ENCODE measurements at regions not wholly inside any gene's neighbourhood (a gene's known extent, or its start where the extent isn't known, plus 50 kb on each side); places are given as distances from the start of the nearest gene placed in this dataset.

DNA sequence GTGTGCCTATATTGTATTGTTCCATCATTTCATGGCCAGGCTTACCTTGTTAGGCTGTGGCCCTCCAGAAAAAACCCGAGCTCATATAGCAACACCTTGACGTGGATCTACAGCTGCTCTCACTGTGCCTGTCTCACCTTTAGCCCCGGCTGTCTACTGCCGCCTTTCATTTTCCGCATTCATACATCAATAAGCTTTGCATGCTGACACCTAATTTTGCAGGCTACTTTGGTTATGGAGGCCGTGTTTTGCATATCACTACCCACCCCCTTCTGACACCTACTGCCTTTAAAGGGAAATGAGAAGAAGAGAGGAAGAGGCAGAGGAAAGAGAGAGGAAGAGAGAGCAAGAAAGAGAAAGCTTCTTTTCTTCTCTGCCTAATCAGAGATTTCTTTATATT lies 702.9 kb downstream of the BCL11A start:
- Histone ChIP-seq H3K4me1 (ENCODE audit: control insufficient read depth, insufficient read depth, low read length) (no peaks in the 10 kb centered on the region), H3K4me3 (ENCODE audit: low read depth in 2 of 2, low read length in 2 of 2) (no peak overlapping the region), H3K9me3 (ENCODE audit: control insufficient read depth, insufficient read depth, low read depth, low read length) (no peaks in the 10 kb centered on the region), H3K27me3 (ENCODE audit: control insufficient read depth, insufficient read depth, low read length) (no peaks in the 10 kb centered on the region), H3K36me3 (ENCODE audit: control insufficient read depth, insufficient read depth, low read length) (no peaks in the 10 kb centered on the region), H3K27ac (ENCODE audit: low read length) (no peak overlapping the region)
- TF ChIP-seq POLR2AphosphoS5 (IDR thresholded peaks at IDR 0.05; ENCODE audit: low read depth, low read length) (no peak), TCF7L2 (IDR thresholded peaks at IDR 0.05; ENCODE audit: low read depth, low read length) (no peak), CTCF (IDR thresholded peaks at IDR 0.05) (no peak), REST (IDR thresholded peaks at IDR 0.05; ENCODE audit: insufficient read depth in 1 of 2, low read depth in 2 of 2, low read length in 1 of 2) (no peak), SIN3A (IDR thresholded peaks at IDR 0.05; ENCODE audit: borderline replicate concordance, insufficient read depth, low read depth, low read length) (no peak)
- in situ Hi-C loops (cut with HindIII; ENCODE audit: low pct_unique_long_range_greater_than_20kb, low sequenced_read_pairs) (no loop called here), intact Hi-C loops (cut with micrococcal nuclease; ENCODE audit: unreplicated experiment) (no loop called here)
- DNase-seq (ENCODE audit: low read depth, low spot score): no peak
- POLR2A ChIA-PET: no interaction called here
- no TSS peak for BruUV-seq (replicated peaks)
- CTCF ChIA-PET: no interaction called here
- ATAC-seq: no peak

- no TSS peak for BruUV-seq (replicated peaks)
- Histone ChIP-seq H3K27ac (ENCODE audit: low read length) (no peak overlapping the region), H3K9me3 (ENCODE audit: control insufficient read depth, insufficient read depth, low read depth, low read length) (no peaks in the 10 kb centered on the region), H3K36me3 (ENCODE audit: control insufficient read depth, insufficient read depth, low read length) (no peaks in the 10 kb centered on the region), H3K4me1 (ENCODE audit: control insufficient read depth, insufficient read depth, low read length) (no peaks in the 10 kb centered on the region), H3K27me3 (ENCODE audit: control insufficient read depth, insufficient read depth, low read length) (no peaks in the 10 kb centered on the region; the same call in 1 of the 2 replicates), H3K4me3 (ENCODE audit: low read depth in 2 of 2, low read length in 2 of 2) (no peak overlapping the region)
- TF ChIP-seq REST (IDR thresholded peaks at IDR 0.05; ENCODE audit: insufficient read depth in 1 of 2, low read depth in 2 of 2, low read length in 1 of 2) (no peak), POLR2AphosphoS5 (IDR thresholded peaks at IDR 0.05; ENCODE audit: low read depth, low read length) (no peak), TCF7L2 (IDR thresholded peaks at IDR 0.05; ENCODE audit: low read depth, low read length) (no peak), CTCF (IDR thresholded peaks at IDR 0.05) (no peak), SIN3A (IDR thresholded peaks at IDR 0.05; ENCODE audit: borderline replicate concordance, insufficient read depth, low read depth, low read length) (no peak)
- ATAC-seq (no peak), DNase-seq (ENCODE audit: low read depth, low spot score) (no peak)
- intact Hi-C loops (cut with micrococcal nuclease; ENCODE audit: unreplicated experiment): no loop called here
- in situ Hi-C loops (cut with HindIII; ENCODE audit: low pct_unique_long_range_greater_than_20kb, low sequenced_read_pairs): no loop called here
- ChIA-PET CTCF (interaction anchor here (0.6 kb wide), 1 partner anchor 413 kb away, joined by 6 read pairs; no protein-coding TSS in a partner anchor), POLR2A (interaction anchor here (0.7 kb wide), 2 partner anchors 71 to 173 kb away, joined by 3 to 5 read pairs; no protein-coding TSS in a partner anchor)
Observed at GRCh38 chr2:59833941-59834340, 719.5 kb downstream of the BCL11A start.
